HL-60 (cell line): ENCODE measurements at regions not wholly inside any gene's neighbourhood (a gene's known extent, or its start where the extent isn't known, plus 50 kb on each side); places are given as distances from the start of the nearest gene placed in this dataset.

Source experiments
- DNase-seq, 2 experiments: peaks; one replicate each; pipeline ENCODE4 v3.0.0-alpha.2; 2010 to 2020; ENCODE audit warnings: low read depth in 1 of 2, low spot score in 1 of 2
- H3K27ac ChIP-seq: fragments of 250-450 bp; sonication (Bioruptor Pico); replicated peaks from 2 replicates; pipeline ENCODE4 v1.5.1; 2020; ENCODE audit warnings: mild to moderate bottlenecking, moderate library complexity
- H3K27me3 ChIP-seq: fragments of 250-450 bp; sonication (Bioruptor Pico); 2 replicates; pipeline ENCODE4 v1.5.1; 2021; ENCODE audit warnings: mild to moderate bottlenecking, moderate library complexity; ENCODE audit not compliant: insufficient read depth, poor library complexity, severe bottlenecking
- H3K4me3 ChIP-seq: replicated peaks from 2 replicates; pipeline ENCODE4 v1.5.1; 2011; ENCODE audit warnings: mild to moderate bottlenecking, control low read depth, low read length; ENCODE audit not compliant: insufficient read depth
- CTCF ChIP-seq: IDR thresholded peaks from one replicate; pipeline ENCODE4 v1.5.1; 2011; ENCODE audit warnings: low read length, control low read depth, inconsistent platforms; ENCODE audit not compliant: insufficient read depth
- GABPA ChIP-seq: IDR thresholded peaks from 2 replicates; pipeline ENCODE4 v1.6.1; 2012; ENCODE audit warnings: low read depth
- POLR2AphosphoS5 ChIP-seq: IDR thresholded peaks from 2 replicates; pipeline ENCODE4 v1.6.1; 2012; ENCODE audit warnings: low read depth
- REST ChIP-seq: IDR thresholded peaks from 2 replicates; pipeline ENCODE4 v1.6.1; 2012; ENCODE audit warnings: low read depth; ENCODE audit not compliant: insufficient replicate concordance
- SPI1 ChIP-seq: IDR thresholded peaks from 2 replicates; pipeline ENCODE4 v1.6.1; 2012; ENCODE audit warnings: low read depth, mild to moderate bottlenecking, borderline replicate concordance

- TF ChIP-seq REST (no peak), SPI1 (no peak), POLR2AphosphoS5 (no peak), CTCF (no peak), GABPA (no peak)
- no peak overlapping the region for H3K27ac ChIP-seq
- no peak for DNase-seq
- H3K4me3 ChIP-seq, result no peak overlapping the region
- H3K27me3 ChIP-seq, result no peaks in the 10 kb centered on the region
These were observed 142.4 kb upstream of the LYZL1 start for GRCh38 chr10:29146311-29147100.

GRCh38 chr10:29150010-29150409 is 138.9 kb upstream of the LYZL1 start:
- no peak for DNase-seq
- no peak overlapping the region for H3K27ac ChIP-seq
- TF ChIP-seq REST (no peak), SPI1 (no peak), POLR2AphosphoS5 (no peak), GABPA (no peak), CTCF (no peak)
- H3K4me3 ChIP-seq, result no peak overlapping the region
- H3K27me3 ChIP-seq, result no peaks in the 10 kb centered on the region

- Histone ChIP-seq H3K4me3 (no peak overlapping the region), H3K27me3 (no peaks in the 10 kb centered on the region), H3K27ac (no peak overlapping the region)
- no peak for TF ChIP-seq SPI1
- no peak for TF ChIP-seq POLR2AphosphoS5
- no peak for TF ChIP-seq GABPA
- no peak for TF ChIP-seq REST
- TF ChIP-seq CTCF, result no peak
- DNase-seq, result no peak
These were observed 137.9 kb upstream of the LYZL1 start for GRCh38 chr10:29151005-29151404.
